Activated naive CD8-positive, alpha-beta T cell treated with anti-CD3 and anti-CD28 coated beads, Interleukin-2, amount 10 ng/mL, durations not matched to agents 7 days and 5 days (primary cell): ENCODE measurements at regions not wholly inside any gene's neighbourhood (a gene's known extent, or its start where the extent isn't known, plus 50 kb on each side); places are given as distances from the start of the nearest gene placed in this dataset.

Source experiments
- ATAC-seq: fragments of 150-1000 bp; cut with Tn5 transposase; one replicate; pipeline ENCODE4 v1.10.0; 2021; ENCODE audit warnings: low read depth, moderate library complexity
- POLR2A ChIA-PET: fragments of 350-600 bp; sonication (Branson Sonifier 250); formaldehyde crosslinking; loops from one replicate; lab custom pipeline; 2021; ENCODE audit warnings: antibody characterized with exemption; lab: Charles Lee
- DNase-seq: peaks from one replicate; pipeline ENCODE4 v3.0.0; 2021
- H3K27ac Mint-ChIP-seq: one replicate; pipeline ENCODE4 v1.8.0; 2022; ENCODE audit warnings: mild to moderate bottlenecking, mixed read lengths
- H3K27me3 Mint-ChIP-seq: one replicate; pipeline ENCODE4 v1.8.0; 2022; ENCODE audit warnings: mild to moderate bottlenecking, moderate library complexity, mixed read lengths
- H3K36me3 Mint-ChIP-seq: one replicate; pipeline ENCODE4 v1.8.0; 2021; ENCODE audit warnings: mild to moderate bottlenecking, mixed read lengths
- H3K4me1 Mint-ChIP-seq: one replicate; pipeline ENCODE4 v1.8.0; 2021; ENCODE audit warnings: mixed read lengths
- H3K4me3 Mint-ChIP-seq: one replicate; pipeline ENCODE4 v1.8.0; 2022; ENCODE audit warnings: mild to moderate bottlenecking, moderate library complexity, mixed read lengths
- H3K9me3 Mint-ChIP-seq: one replicate; pipeline ENCODE4 v1.8.0; 2021; ENCODE audit warnings: mixed read lengths

GRCh38 chr2:104768694-104769093 lies 85.2 kb upstream of the POU3F3 start:
- no peak for DNase-seq
- no peaks in the 10 kb centered on the region for H3K4me1 Mint-ChIP-seq
- H3K4me3 Mint-ChIP-seq, result no peak overlapping the region
- peaks cover 1% of the 10 kb centered on the region for H3K9me3 Mint-ChIP-seq
- H3K27ac Mint-ChIP-seq, result no peak overlapping the region
- peaks cover 6% of the 10 kb centered on the region for H3K27me3 Mint-ChIP-seq
- no peaks in the 10 kb centered on the region for H3K36me3 Mint-ChIP-seq
- POLR2A ChIA-PET, result no interaction called here
- ATAC-seq, result no peak

- DNase-seq, result no peak
- Mint-ChIP-seq H3K27ac (no peak overlapping the region), H3K9me3 (peaks cover 1% of the 10 kb centered on the region), H3K36me3 (no peaks in the 10 kb centered on the region), H3K4me1 (no peaks in the 10 kb centered on the region), H3K4me3 (no peak overlapping the region), H3K27me3 (peaks cover 6% of the 10 kb centered on the region)
- ATAC-seq, result no peak
- POLR2A ChIA-PET, result no interaction called here
Measured at GRCh38 chr2:104769096-104769495, 84.8 kb upstream of the POU3F3 start.

GRCh38 chr2:104772996-104773395 lies 80.9 kb upstream of the POU3F3 start:
- Mint-ChIP-seq H3K4me3 (no peak overlapping the region), H3K27me3 (peaks cover 11% of the 10 kb centered on the region), H3K36me3 (no peaks in the 10 kb centered on the region), H3K27ac (no peak overlapping the region), H3K4me1 (no peaks in the 10 kb centered on the region), H3K9me3 (peaks cover 1% of the 10 kb centered on the region)
- POLR2A ChIA-PET, result no interaction called here
- DNase-seq (no peak), ATAC-seq (no peak)

- H3K27me3 Mint-ChIP-seq, result peaks cover 11% of the 10 kb centered on the region
- H3K36me3 Mint-ChIP-seq, result no peaks in the 10 kb centered on the region
- no peak overlapping the region for H3K27ac Mint-ChIP-seq
- H3K4me1 Mint-ChIP-seq, result no peaks in the 10 kb centered on the region
- ATAC-seq (no peak), DNase-seq (no peak)
- peaks cover 1% of the 10 kb centered on the region for H3K9me3 Mint-ChIP-seq
- POLR2A ChIA-PET, result no interaction called here
- no peak overlapping the region for H3K4me3 Mint-ChIP-seq
Measured at GRCh38 chr2:104774631-104775030, 79.3 kb upstream of the POU3F3 start.

- ATAC-seq (no peak), DNase-seq (no peak)
- H3K9me3 Mint-ChIP-seq, result no peaks in the 10 kb centered on the region
- no peak overlapping the region for H3K4me3 Mint-ChIP-seq
- H3K4me1 Mint-ChIP-seq, result peaks cover 5% of the 10 kb centered on the region
- peaks cover 4% of the 10 kb centered on the region for H3K27me3 Mint-ChIP-seq
- POLR2A ChIA-PET, result no interaction called here
- no peak overlapping the region for H3K27ac Mint-ChIP-seq
- H3K36me3 Mint-ChIP-seq, result no peaks in the 10 kb centered on the region
Measured at GRCh38 chr2:104777721-104778120, 76.2 kb upstream of the POU3F3 start.

- Mint-ChIP-seq H3K4me3 (no peak overlapping the region), H3K36me3 (no peaks in the 10 kb centered on the region), H3K9me3 (no peaks in the 10 kb centered on the region), H3K27ac (no peak overlapping the region), H3K4me1 (peaks cover 5% of the 10 kb centered on the region), H3K27me3 (peaks cover 1% of the 10 kb centered on the region)
- DNase-seq, result no peak
- POLR2A ChIA-PET, result no interaction called here
- no peak for ATAC-seq
Measured at GRCh38 chr2:104781151-104781550, 72.8 kb upstream of the POU3F3 start.

GRCh38 chr2:104784264-104784663 lies 69.7 kb upstream of the POU3F3 start:
- Mint-ChIP-seq H3K36me3 (no peaks in the 10 kb centered on the region), H3K4me3 (no peak overlapping the region), H3K4me1 (peaks cover 5% of the 10 kb centered on the region), H3K27ac (no peak overlapping the region), H3K27me3 (no peaks in the 10 kb centered on the region), H3K9me3 (no peaks in the 10 kb centered on the region)
- POLR2A ChIA-PET, result no interaction called here
- ATAC-seq (no peak), DNase-seq (no peak)

- Mint-ChIP-seq H3K27ac (no peak overlapping the region), H3K4me3 (no peak overlapping the region), H3K9me3 (no peaks in the 10 kb centered on the region), H3K4me1 (no peaks in the 10 kb centered on the region), H3K27me3 (no peaks in the 10 kb centered on the region), H3K36me3 (no peaks in the 10 kb centered on the region)
- POLR2A ChIA-PET, result no interaction called here
- no peak for DNase-seq
- no peak for ATAC-seq
Measured at GRCh38 chr2:104786204-104786603, 67.7 kb upstream of the POU3F3 start.

GRCh38 chr2:104786821-104787220 lies 67.1 kb upstream of the POU3F3 start:
- Mint-ChIP-seq H3K27ac (no peak overlapping the region), H3K27me3 (peaks cover 2% of the 10 kb centered on the region), H3K4me3 (no peak overlapping the region), H3K36me3 (no peaks in the 10 kb centered on the region), H3K4me1 (no peaks in the 10 kb centered on the region), H3K9me3 (no peaks in the 10 kb centered on the region)
- ATAC-seq (no peak), DNase-seq (no peak)
- POLR2A ChIA-PET, result no interaction called here

- no peak for ATAC-seq
- DNase-seq, result no peak
- peaks cover 2% of the 10 kb centered on the region for H3K27me3 Mint-ChIP-seq
- no peaks in the 10 kb centered on the region for H3K9me3 Mint-ChIP-seq
- POLR2A ChIA-PET, result no interaction called here
- H3K36me3 Mint-ChIP-seq, result no peaks in the 10 kb centered on the region
- no peaks in the 10 kb centered on the region for H3K4me1 Mint-ChIP-seq
- H3K4me3 Mint-ChIP-seq, result no peak overlapping the region
- H3K27ac Mint-ChIP-seq, result no peak overlapping the region
Measured at GRCh38 chr2:104787298-104788065, 66.4 kb upstream of the POU3F3 start.

GRCh38 chr2:104788742-104789455 lies 65.0 kb upstream of the POU3F3 start:
- H3K27ac Mint-ChIP-seq, result no peak overlapping the region
- peaks cover 2% of the 10 kb centered on the region for H3K27me3 Mint-ChIP-seq
- H3K4me1 Mint-ChIP-seq, result no peaks in the 10 kb centered on the region
- ATAC-seq, result no peak
- POLR2A ChIA-PET, result no interaction called here
- no peak for DNase-seq
- H3K4me3 Mint-ChIP-seq, result no peak overlapping the region
- no peaks in the 10 kb centered on the region for H3K36me3 Mint-ChIP-seq
- H3K9me3 Mint-ChIP-seq, result no peaks in the 10 kb centered on the region

GRCh38 chr2:104790100-104790811 lies 63.7 kb upstream of the POU3F3 start:
- H3K27me3 Mint-ChIP-seq, result peaks cover 2% of the 10 kb centered on the region
- no peaks in the 10 kb centered on the region for H3K9me3 Mint-ChIP-seq
- POLR2A ChIA-PET, result no interaction called here

GRCh38 chr2:104790901-104791495 lies 62.9 kb upstream of the POU3F3 start:
- no peak for DNase-seq
- Mint-ChIP-seq H3K4me3 (no peak overlapping the region), H3K27ac (no peak overlapping the region), H3K9me3 (no peaks in the 10 kb centered on the region), H3K27me3 (peaks cover 2% of the 10 kb centered on the region), H3K4me1 (no peaks in the 10 kb centered on the region), H3K36me3 (no peaks in the 10 kb centered on the region)
- no peak for ATAC-seq
- POLR2A ChIA-PET, result no interaction called here

More at GRCh38 chr2:104790100-104790811, 63.7 kb upstream of the POU3F3 start:
- no peak for DNase-seq
- Mint-ChIP-seq H3K4me1 (no peaks in the 10 kb centered on the region), H3K36me3 (no peaks in the 10 kb centered on the region), H3K4me3 (no peak overlapping the region), H3K27ac (no peak overlapping the region)
- ATAC-seq, result no peak
